Ecto neural progenitor cell (in vitro differentiated cells): ENCODE measurements at regions not wholly inside any gene's neighbourhood (a gene's known extent, or its start where the extent isn't known, plus 50 kb on each side); places are given as distances from the start of the nearest gene placed in this dataset.
"Not testable (repeated sequence)": the region's sequence is repeated elsewhere in the genome, so short reads cannot be mapped to it uniquely, and the experiment has no call there.

Experiments
- DNase-seq: peaks from one replicate; pipeline ENCODE4 v3.0.0-alpha.2; 2018; ENCODE audit warnings: low spot score

DNA sequence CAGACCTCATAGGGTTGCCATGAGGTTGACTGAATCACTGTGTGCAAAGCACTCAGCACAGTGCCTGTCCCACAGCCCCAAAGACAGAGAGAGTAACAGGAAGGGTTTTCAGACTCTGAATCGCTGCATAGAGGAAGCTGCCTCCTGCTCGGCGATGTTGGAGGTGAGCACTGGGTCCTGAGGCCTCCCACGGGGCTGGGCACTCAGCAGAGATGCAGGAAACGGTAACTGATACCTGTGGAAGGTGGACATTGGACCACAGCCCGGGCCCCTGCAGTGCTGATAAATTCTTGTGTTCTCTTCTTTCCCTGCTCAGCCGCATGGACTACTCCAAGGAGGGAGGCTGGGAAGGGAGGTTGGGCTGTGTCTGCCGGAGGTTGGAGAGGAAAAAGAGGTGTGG is 389.7 kb downstream of the PTPRU start:
- DNase-seq, result peak; percentile 13

DNA sequence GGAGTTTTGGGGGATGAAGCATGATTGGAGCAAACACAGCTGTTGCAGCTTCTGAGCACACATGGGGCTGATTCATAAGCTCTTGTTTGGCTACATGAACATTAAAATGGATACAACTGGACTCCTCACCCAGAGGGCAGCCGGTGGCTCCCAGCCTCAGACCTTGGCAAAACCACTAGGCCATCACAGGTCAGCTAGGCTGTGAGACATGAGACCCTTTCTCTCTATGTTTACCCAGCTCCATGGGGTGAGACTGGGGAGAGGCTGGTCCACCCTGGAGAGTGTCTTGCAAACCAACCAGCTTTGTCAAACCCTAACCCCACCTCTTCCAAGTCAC is 388.7 kb downstream of the PTPRU start:
- peak; percentile 27 for DNase-seq

DNA sequence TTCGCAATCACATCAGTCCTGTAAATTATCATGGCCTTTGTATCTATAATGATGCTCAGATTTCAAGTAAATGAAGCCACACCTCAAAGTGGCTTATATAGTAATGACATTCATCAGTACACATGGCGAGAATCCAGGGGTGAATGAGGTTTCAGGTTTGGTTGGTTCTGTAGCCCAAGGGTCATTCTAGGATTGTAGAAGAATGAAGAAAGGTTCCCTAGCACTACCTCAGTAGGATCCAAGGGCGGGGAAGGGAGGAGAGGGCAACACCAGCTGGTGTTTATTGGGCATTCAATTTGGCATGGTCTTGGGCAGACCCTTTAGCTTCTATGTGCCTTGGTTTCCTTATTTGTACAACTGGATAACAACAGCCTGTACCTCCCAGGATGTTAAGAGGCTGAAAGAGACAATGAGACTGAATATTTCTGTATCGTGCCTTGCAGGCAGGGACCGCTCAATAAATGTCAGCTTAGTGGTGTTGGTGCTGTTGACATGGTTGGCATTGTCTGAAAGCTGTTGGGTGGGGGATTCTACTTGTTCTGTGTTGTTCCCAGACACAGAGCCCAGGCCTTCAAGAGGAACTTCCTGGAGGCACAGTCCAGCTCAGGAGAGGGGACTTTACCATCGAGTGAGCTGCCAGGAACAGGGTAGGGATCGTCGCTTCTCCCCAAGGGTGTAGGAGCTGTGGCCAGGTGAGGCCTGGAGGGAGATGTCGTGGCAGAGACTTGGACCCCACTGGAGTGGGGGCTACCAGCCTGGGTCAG is 388.2 kb downstream of the PTPRU start:
- peak; percentile 15 for DNase-seq

DNA sequence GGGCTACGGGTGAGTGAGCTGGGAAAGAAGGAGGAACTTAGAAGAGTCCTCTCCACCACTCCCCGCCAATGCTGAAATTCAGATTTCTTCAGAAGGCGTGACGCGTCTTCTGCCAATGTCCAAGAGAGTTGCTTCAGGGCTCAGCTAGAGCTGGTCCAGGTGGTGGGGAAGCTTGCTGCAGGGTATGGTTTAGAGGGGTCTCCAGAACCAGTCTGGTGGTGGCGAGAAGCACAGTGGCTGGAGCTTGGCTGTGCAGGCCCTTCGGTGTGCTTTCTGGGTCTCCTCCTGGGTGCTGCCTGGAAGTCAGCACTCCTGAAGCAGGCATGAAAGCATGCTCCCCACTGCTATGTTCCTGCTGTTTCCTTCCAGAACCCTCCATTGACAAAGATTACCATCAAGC is 387.2 kb downstream of the PTPRU start:
- DNase-seq, result peak; percentile 29

DNA sequence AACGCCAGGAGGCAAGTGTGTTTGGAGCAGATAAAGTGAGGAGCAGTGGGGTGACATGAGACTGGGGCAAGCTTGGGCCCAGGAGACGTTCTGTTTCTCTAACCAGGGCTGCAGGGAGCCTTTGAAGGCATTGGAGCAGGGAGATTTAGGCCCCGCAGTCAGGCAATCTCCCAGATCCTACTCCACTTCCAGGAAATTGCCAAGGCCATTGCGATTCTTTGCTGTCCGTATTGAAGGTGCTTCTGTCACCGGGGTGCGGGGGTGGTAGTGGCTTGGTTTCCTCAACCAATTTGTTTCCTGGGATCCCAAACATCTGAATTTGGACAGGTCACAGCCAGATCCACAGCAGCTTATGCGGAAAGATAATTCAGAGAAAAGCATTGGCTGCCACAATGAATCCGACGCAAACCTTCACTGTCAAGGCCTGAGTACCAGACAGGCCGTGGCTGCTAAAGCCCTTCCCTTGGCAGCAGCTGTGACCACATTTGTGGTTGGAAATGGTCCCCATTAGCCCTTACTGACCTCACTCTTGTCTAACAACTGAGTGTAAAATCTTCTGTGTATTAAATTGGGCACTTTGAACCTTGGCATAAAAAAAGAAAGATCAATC is 385.6 kb downstream of the PTPRU start:
- DNase-seq, result peak; percentile 14

DNA sequence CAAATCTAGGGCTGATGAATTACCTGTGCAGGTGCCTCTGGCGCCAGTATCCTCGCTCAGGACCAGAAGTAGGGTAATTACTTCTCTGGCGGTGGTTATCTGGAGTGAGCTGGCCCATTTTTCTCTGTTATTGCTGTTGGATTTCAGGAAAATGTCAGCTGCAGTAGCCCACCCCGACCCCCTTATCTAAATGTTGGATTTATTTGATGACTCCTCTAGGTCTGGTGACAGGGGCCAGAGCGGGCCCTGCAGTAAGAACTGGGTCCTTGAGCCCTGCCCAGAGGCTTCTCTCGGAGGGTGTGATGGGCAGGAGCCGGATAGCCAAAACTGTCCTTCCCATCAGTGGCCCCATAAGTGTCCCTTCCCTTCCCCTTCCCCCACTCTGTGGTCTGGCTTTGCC is 384.3 kb downstream of the PTPRU start:
- no peak for DNase-seq

DNA sequence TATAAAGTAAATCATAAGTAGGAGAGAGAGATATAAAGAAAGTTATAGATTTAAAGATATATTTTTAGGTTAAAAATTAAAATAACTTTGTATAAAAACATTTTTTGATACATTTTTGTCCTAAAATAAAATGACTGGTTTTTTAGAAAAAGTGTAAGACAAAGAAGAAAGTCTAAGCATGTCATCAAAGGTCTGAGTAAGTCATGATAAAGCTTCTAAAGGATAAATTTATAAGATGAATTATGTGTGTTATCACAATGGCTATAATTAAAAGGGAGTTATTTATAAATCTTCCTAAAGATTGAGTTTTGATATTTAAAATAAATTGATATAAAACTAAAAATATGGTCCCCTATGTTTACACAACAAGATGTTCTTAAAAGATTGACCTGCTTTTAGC is 370.9 kb downstream of the PTPRU start:
- DNase-seq, result no peak

DNA sequence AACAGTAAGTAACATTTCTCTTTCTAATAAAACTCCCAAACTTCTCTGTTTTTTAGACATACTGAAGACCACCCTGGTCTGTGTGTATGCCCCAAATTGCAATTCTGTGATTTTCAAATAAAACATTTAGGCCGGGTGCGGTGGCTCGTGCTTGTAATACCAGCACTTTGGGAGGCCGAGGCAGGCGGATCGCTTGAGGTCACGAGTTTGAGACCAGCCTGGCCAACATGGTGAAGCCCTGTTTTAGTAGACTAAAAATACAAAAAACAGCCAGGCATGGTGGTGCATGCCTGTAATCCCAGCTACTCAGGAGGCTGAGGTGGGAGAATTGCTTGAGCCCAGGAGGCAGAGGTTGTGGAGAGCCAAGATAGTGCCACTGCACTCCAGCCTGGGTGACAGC is 368.5 kb downstream of the PTPRU start:
- DNase-seq, result not testable (repeated sequence)

DNA sequence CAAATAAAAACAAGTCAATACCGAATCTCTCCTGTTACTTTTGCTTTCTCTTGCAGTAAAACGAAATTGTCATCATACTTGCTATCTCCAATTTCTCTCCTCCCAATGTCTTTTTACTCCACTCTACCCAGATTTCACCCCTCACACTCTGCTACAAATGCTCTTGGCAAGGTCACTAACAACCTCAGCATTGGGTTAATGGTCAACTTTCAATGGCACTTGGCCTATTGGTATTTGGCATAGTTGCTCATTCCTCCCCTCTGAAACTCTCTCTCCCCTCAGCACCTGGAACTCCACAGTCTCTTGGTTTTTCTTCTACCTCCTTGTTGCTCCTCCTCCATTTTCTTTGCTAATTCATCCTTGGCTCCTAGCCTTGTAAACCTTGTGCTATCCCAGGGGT is 367.3 kb downstream of the PTPRU start:
- no peak for DNase-seq

DNA sequence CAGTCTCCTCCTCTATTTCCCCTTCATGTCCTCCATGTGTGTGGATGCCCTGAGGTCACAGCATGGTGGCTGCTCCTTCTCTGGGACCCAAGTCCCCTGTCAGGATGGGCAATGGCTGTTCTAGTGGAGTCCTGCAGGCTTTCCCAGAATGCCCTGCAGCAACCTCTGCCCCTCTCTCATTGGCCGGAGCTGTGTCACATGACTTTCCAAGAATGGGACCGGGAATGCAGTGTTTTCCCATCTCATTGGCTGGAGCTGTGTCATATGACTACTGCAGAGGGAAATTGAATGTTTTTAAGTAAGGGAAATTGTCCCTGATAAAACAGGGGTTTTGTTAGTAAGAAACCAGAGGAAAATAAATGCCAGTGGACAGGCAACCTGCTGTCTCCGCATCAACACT is 365.9 kb downstream of the PTPRU start:
- peak; percentile 18 for DNase-seq

DNA sequence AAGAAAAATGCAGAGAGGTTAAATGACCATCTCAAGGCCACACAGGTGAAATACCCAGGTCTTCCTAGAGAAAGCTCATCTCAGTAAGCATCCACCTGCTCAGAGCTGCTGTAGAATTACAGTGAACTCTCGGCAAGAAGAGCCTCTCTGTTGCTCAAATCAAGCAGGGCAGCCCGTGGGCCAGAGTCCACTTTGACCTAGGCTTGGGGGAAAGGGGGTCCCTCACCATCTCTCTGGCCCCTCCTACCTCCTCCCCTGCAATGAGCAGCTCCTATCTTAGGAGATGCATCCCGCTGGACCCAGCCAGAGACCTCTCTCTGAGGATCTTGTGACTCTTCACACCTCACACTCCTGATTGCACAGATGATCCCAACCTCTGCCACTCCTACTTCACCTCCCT is 364.7 kb downstream of the PTPRU start:
- peak; percentile 19 for DNase-seq

DNA sequence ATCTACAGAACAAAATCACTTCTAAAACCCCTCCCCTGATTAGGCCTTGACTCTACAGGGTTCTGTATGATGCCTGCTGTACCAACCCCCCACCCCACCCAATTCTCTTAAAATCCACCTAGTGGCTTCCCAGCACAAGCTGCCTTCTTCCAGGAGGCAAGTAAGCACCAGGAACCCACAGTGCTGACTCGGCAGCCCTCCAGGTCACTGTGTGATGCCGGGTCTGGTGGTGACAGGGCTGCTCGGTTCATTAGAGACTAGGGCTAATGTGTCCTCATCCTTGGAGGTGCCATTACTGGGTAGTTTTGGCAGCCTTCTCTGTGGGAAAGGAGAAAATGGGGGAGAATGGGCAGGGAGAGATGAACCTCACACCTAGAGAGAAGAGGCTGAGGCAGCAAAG is 363.5 kb downstream of the PTPRU start:
- DNase-seq, result no peak

DNA sequence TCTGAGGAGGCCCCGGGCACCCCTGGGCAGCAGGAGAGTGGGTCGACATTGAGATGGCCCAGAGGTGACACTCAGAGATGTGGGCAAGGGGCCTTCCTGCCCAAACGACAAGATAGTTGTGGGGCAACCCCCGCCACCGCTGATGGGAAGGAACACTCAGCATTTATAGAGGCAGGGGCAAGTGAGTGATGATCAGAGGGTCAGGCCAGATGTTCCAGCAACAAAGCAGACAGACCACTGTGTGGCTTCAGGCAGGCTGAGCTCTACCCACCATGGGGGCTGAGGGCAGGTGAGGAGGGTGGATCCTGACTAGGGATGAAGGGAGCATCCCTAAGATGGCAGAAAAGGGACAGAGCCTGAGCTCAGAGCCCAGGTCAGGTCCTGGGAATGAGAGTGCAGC is 362.7 kb downstream of the PTPRU start:
- no peak for DNase-seq

DNA sequence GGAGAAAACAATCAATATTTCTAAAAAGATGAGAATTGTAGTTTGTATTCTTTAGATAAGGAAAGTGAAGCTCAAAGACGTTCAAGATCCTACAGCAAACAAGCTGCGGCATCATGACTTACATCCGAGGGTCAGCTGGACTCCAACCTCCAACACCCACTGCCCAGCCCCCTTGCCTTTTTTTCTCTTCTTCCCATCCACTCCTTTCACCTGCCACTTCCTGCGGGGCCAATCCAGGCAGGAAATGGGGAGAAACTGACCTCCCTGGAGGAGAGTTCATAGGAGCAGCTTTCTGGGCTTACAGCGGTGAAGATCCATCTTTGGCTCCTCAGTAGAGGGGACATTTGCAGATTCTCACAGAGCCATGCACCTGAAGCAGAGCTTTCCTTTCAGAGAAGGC is 361.5 kb downstream of the PTPRU start:
- DNase-seq, result no peak

DNA sequence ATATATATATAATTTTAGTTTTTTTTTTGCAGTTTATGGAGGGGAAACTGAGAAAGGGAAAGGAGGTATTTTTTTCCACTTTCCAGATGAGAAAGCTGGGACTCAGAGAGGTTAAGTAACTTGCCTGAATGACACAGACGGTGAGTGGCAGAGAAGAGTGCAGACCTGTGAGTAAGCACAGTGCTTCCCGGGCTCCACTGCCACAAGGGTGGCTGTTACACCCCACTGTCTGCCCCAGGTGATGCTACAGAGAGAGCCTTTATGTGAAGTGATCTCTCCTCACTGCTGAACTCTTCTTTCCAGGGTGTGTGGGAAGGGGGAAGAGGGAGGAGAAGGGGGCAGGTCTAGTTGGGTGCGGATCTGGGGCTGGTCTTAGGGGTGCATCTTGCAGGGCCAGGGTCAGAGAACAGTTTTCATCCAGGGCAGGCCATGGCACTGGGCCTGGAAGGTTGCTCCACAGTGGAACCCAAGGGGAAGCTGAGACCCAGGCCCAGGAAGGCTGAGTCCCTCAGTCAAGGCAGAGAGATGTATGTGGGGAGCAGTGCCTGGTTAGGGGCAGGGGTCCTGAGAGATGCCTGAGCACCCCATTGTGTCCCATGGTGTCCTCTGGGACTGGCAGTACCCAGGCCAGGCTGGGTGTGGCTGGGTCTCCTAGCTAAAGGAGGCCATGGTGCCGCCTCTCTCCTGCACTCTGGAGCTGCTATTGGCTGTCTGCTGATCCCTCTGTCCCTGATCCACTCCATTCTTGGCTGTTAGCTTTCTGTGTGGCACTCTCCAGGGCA is 357.5 kb downstream of the PTPRU start:
- peak; percentile 38 for DNase-seq

DNA sequence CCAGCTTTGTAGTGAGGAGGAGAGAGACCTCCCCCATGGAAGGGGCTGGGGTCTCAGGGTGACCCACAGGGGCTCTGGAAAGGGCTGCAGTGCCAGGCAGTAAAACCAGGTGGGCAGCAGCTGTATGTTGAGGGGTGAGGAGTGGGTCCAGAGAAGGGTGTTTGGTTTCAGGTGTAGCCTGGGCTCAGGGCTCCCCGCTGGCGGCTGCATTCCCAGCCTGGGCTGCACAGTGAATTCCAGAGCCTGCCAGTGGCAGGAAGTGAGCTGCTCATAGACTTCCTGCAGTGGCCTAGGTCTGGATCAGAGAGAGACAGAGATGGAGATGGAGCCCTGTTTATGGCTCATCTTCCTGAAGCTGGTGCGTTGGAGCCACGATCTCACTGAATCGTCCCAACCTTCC is 356.4 kb downstream of the PTPRU start:
- DNase-seq, result peak; percentile 39

DNA sequence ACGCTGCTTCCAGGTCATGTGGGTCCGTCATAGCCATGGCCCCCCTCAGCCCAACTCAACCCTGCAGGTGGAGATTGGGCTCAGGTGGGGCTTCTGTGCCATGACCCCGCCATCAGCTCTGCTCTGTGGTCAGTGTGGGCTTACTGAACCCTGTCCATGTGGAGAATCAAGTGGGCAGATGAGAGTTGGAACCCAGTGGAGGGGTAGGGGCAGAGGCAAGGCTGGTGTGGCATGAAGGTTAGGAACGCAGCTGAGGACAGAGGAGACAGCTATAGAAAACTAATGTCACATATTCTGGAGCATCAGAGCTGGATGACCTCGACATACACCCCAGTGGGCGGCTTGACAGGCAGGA is 355.9 kb downstream of the PTPRU start:
- peak; percentile 38 for DNase-seq

DNA sequence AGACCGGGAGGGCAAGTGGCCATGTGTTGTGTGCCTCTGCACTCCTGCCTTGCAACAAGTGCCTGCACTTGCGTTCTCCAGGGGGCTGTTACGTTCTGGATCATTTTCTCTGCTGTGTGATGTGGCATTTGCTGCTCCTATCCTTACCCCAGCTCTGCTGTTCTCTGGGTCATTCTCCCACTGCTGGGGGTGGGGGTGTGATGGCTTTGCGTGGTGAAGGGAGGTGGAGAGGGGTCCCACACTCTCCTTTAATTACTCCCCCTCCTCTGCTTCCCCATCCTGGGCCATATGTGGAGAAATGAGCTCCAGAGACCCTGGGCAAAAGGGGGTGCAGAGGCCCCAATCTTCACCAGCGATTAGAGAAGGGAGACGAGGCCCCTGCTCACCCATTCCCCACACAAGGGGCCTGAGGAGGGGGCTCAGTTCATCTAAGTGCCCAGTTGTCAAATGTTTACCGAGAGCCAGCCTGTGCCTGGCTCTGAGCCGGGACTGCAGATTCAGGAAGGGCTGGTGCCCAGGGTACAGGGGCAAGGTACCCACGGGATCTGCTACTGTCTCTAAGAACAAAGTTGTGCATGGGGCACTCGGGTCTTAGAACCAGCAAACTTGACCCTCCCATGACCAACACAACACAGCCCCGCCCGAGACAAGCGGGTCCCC is 355.4 kb downstream of the PTPRU start:
- peak; percentile 29 for DNase-seq

DNA sequence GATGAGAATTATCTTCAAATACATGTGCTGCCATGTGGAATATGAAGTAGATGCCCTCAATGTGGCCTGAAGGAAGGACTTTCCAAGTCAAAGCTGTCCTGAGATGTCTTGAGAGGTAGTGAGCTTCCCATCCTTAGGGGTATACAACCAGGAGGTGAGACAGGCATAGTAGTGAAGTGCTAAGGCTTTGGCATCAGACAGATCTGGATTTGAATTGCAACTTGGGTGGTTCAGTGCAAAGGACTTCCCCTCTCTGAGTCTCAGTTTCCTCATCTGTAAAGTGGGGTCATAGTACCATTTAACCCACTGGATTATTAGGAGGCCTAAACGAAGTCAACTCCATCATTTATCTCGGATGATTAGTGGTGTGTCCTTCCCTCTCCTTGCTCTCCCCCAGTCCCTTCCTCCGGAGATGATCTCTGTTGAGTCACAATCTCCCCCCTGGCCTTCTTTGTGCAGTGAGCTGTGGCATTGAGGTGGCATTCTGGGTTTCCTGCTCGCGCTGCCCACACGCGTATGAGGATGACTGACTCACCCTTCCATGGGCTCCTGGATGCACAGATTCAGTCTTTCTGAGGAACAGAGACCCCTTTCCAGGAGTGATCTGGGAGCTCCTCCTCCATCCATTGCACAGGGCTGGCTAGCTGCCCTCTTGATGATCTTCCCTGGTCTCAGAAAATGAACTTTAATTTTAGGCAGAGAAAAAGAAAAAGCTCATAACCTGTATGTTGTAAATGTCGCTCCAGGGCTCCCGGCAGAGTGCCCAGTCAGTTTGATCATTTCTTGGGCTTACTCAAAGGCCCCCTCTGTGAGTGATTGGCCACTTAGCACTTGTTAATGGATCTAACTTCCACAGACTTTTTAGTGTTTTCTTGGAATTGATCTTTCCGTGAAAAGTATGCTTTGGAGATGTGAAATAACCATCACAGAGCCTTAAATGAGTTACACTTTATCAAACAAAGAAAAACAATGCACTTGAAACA is 354.6 kb downstream of the PTPRU start:
- DNase-seq, result no peak

DNA sequence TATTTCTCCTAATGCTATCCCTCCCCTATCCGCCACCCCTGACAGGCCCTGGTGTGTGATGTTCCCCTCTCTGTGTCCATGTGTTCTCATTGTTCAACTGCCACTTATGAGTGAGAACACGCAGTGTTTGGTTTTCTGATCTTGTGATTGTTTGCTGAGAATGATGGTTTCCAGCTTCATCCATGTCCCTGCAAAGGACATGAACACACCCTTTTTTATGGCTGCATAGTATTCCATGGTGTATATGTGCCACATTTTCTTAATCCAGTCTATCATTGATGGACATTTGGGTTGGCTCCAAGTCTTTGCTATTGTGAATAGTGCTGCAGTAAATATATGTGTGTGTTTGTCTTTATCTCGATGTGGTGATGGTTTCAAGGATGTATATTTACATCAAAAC is 353.4 kb downstream of the PTPRU start:
- DNase-seq, result not testable (repeated sequence)

DNA sequence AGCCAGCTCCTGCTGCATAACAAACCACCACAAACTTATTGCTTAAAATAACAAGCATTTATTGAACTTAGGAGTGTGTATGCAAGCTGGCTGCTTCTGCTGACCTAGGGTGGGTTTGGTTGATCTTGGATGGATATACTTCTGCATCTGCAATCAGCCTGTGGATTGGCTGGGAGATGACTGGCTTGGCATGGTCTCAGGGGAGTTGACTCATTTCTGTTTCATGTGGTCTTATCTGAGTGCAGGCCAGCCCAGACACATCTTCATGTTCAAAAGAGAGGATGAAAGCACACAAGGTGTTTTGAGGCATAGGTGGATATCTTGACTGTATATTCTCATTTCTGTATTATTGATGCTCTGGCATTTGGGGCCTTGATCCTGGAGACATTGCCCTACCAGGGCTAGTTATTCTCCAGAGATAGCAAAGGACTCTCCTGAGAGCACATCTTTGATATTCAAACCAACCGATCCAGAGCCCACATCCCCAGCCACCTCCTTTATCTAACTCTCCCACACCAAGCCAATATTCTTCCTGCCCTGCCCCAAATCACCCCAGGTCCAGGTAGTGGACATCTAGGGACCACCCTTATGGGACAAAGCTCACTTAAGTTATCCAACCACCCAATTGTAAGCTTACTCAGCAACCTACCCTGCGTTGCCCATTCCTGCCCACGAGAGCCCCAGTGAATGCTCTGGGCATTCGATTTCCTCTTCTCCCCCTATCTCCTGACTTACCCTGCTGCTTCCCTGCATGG is 350.8 kb downstream of the PTPRU start:
- no peak for DNase-seq
